SK-N-SH (cell line): ENCODE measurements at regions not wholly inside any gene's neighbourhood (a gene's known extent, or its start where the extent isn't known, plus 50 kb on each side); places are given as distances from the start of the nearest gene placed in this dataset.

Experiments used
- CTCF ChIA-PET: fragments of 300-600, 350-600 bp; formaldehyde crosslinking; extraction: SDS; loops from one replicate; lab custom pipeline; 2021; lab: Yijun Ruan, JAX
- POLR2A ChIA-PET: fragments of 350-600 bp; sonication (Branson Sonifier 250); formaldehyde crosslinking; extraction: SDS; loops from one replicate; lab custom pipeline; 2020; ENCODE audit warnings: antibody characterized with exemption, inconsistent platforms; lab: Yijun Ruan, JAX
- DNase-seq: peaks from one replicate; pipeline ENCODE4 v3.0.0; 2012
- H2AFZ ChIP-seq: fragments of 200-600 bp; sonication (generic); 2 replicates; pipeline ENCODE4 v1.8.1; 2016; ENCODE audit warnings: antibody characterized with exemption, mild to moderate bottlenecking, low read depth
- H3F3A ChIP-seq: fragments of 200-600 bp; sonication (generic); replicated peaks from 2 replicates; pipeline ENCODE3; 2016; ENCODE audit warnings: antibody characterized with exemption, mild to moderate bottlenecking; ENCODE audit not compliant: insufficient read depth
- H3K27ac ChIP-seq, 2 experiments: fragments of 200-500 bp in 1 of 2; fragments of 200-600 bp in 1 of 2; sonication (Bioruptor generic) in 1 of 2; sonication (generic), shearing (Covaris generic) in 1 of 2; 2 replicates each; pipeline versions ENCODE4 v1.5.1 to v1.6.1; 2014 to 2016; ENCODE audit warnings: low read depth in 2 of 2, inconsistent platforms in 1 of 2, low read length in 1 of 2, mild to moderate bottlenecking in 1 of 2, mixed read lengths in 1 of 2
- H3K27me3 ChIP-seq: fragments of 200-600 bp; sonication (generic), shearing (Covaris generic); 2 replicates; pipeline ENCODE4 v1.6.1; 2016; ENCODE audit warnings: mixed run types; ENCODE audit not compliant: insufficient read depth
- H3K36me3 ChIP-seq, 2 experiments: fragments of 200-500 bp in 1 of 2; fragments of 200-600 bp in 1 of 2; sonication (Bioruptor generic) in 1 of 2; sonication (generic) in 1 of 2; replicated peaks in 1 of 2; 2 replicates each; pipeline versions ENCODE3 to v1.5.1; 2014 to 2016; ENCODE audit warnings: low read length in 1 of 2, mild to moderate bottlenecking in 1 of 2; ENCODE audit not compliant: insufficient read depth in 2 of 2, control insufficient read depth in 1 of 2
- H3K4me1 ChIP-seq, 2 experiments: fragments of 200-500 bp in 1 of 2; fragments of 200-600 bp in 1 of 2; sonication (Bioruptor generic) in 1 of 2; sonication (generic), shearing (Covaris generic) in 1 of 2; 2 replicates each; pipeline versions ENCODE4 v1.5.1 to v1.6.1; 2014 to 2016; ENCODE audit warnings: low read depth in 1 of 2, low read length in 1 of 2, mixed run types in 1 of 2; ENCODE audit not compliant: insufficient read depth in 2 of 2, control insufficient read depth in 1 of 2
- H3K4me2 ChIP-seq: fragments of 200-600 bp; sonication (generic), shearing (Covaris generic); 2 replicates; pipeline ENCODE4 v1.6.1; 2017; ENCODE audit warnings: mixed run types
- H3K4me3 ChIP-seq, 2 experiments: fragments of 200-500 bp in 1 of 2; fragments of 200-600 bp in 1 of 2; sonication (Bioruptor generic) in 1 of 2; sonication (generic), shearing (Covaris generic) in 1 of 2; 2 replicates each; pipeline versions ENCODE4 v1.5.1 to v1.8.1; 2014 to 2016; ENCODE audit warnings: low read depth in 2 of 2, inconsistent platforms in 1 of 2, low read length in 1 of 2, mild to moderate bottlenecking in 1 of 2, mixed read lengths in 1 of 2, moderate library complexity in 1 of 2
- H3K79me2 ChIP-seq: fragments of 200-600 bp; sonication (generic); 2 replicates; pipeline ENCODE4 v1.8.1; 2017; ENCODE audit warnings: mild to moderate bottlenecking; ENCODE audit not compliant: insufficient read depth
- H3K9ac ChIP-seq: fragments of 200-600 bp; sonication (generic); 2 replicates; pipeline ENCODE4 v1.6.1; 2017; ENCODE audit warnings: mixed run types
- H3K9me2 ChIP-seq: fragments of 200-600 bp; sonication (generic); 2 replicates; pipeline ENCODE4 v1.6.1; 2017; ENCODE audit warnings: mixed run types
- H3K9me3 ChIP-seq: fragments of 200-600 bp; sonication (generic); 2 replicates; pipeline ENCODE4 v1.6.1; 2017; ENCODE audit warnings: mixed run types, mild to moderate bottlenecking, moderate library complexity
- H4K20me1 ChIP-seq: fragments of 200-600 bp; sonication (generic); 2 replicates; pipeline ENCODE4 v1.6.1; 2017; ENCODE audit warnings: mild to moderate bottlenecking, mixed run types; ENCODE audit not compliant: insufficient read depth
- CHD2 ChIP-seq: fragments of 150-350 bp; IDR thresholded peaks from 2 replicates; pipeline ENCODE4 v1.6.1; 2018; ENCODE audit warnings: low read length; ENCODE audit not compliant: partially characterized antibody
- CTCF ChIP-seq: fragments of 200-600 bp; sonication (generic); IDR thresholded peaks from 2 replicates; pipeline ENCODE4 v1.6.1; 2017; ENCODE audit warnings: antibody characterized with exemption, mild to moderate bottlenecking, moderate library complexity
- ELF1 ChIP-seq: IDR thresholded peaks from 2 replicates; pipeline ENCODE4 v1.4.0; 2012
- EZH2phosphoT487 ChIP-seq: fragments of 200-600 bp; sonication (generic); IDR thresholded peaks from 2 replicates; pipeline ENCODE4 v1.6.1; 2017; ENCODE audit warnings: low read depth, mixed run types, mild to moderate bottlenecking, antibody characterized with exemption, moderate library complexity, borderline replicate concordance
- GABPA ChIP-seq: IDR thresholded peaks from 2 replicates; pipeline ENCODE4 v1.4.0; 2012; ENCODE audit warnings: low read depth, mild to moderate bottlenecking
- GATA2 ChIP-seq: sonication (generic); formaldehyde crosslinking; IDR thresholded peaks from 2 replicates; pipeline ENCODE4 v1.5.0; 2020; ENCODE audit warnings: mild to moderate bottlenecking, missing genetic modification reagents
- JUND ChIP-seq: IDR thresholded peaks from 2 replicates; pipeline ENCODE4 v1.4.0; 2012
- MAX ChIP-seq: IDR thresholded peaks from 2 replicates; pipeline ENCODE4 v1.4.0; 2012; ENCODE audit warnings: low read depth
- MEF2A ChIP-seq: IDR thresholded peaks from 2 replicates; pipeline ENCODE4 v1.4.0; 2012; ENCODE audit warnings: low read depth, borderline replicate concordance
- MXI1 ChIP-seq: IDR thresholded peaks from 2 replicates; pipeline ENCODE4 v1.6.1; 2012; ENCODE audit warnings: mild to moderate bottlenecking, low read depth, low read length, improper control_type of control experiment
- NFIC ChIP-seq: IDR thresholded peaks from 2 replicates; pipeline ENCODE4 v1.4.0; 2012; ENCODE audit warnings: borderline replicate concordance
- NRF1 ChIP-seq: IDR thresholded peaks from 2 replicates; pipeline ENCODE4 v1.6.1; 2012; ENCODE audit warnings: low read depth, mild to moderate bottlenecking, low read length
- RAD21 ChIP-seq: IDR thresholded peaks from 2 replicates; pipeline ENCODE4 v1.6.1; 2012; ENCODE audit warnings: mild to moderate bottlenecking, low read length
- RCOR1 ChIP-seq: fragments of 150-350 bp; IDR thresholded peaks from 2 replicates; pipeline ENCODE4 v1.6.1; 2017; ENCODE audit warnings: antibody characterized with exemption, low read length
- REST ChIP-seq: IDR thresholded peaks from 2 replicates; pipeline ENCODE4 v1.6.1; 2012; ENCODE audit warnings: mild to moderate bottlenecking, low read depth, low read length, moderate library complexity
- RXRA ChIP-seq: IDR thresholded peaks from 2 replicates; pipeline ENCODE4 v1.4.0; 2012; ENCODE audit warnings: low read depth, mild to moderate bottlenecking, borderline replicate concordance
- TCF12 ChIP-seq: IDR thresholded peaks from 2 replicates; pipeline ENCODE4 v1.4.0; 2012
- TEAD4 ChIP-seq: IDR thresholded peaks from 2 replicates; pipeline ENCODE4 v1.4.0; 2012; ENCODE audit warnings: mild to moderate bottlenecking, borderline replicate concordance; ENCODE audit not compliant: insufficient read depth
- USF1 ChIP-seq: IDR thresholded peaks from 2 replicates; pipeline ENCODE4 v1.4.0; 2012; ENCODE audit warnings: low read depth, borderline replicate concordance
- WGBS: methylation state at CpG from one replicate; pipeline ENCODE4 v1.1.6; 2017; ENCODE audit warnings: low lambda C conversion rate; 5-methylcytosine and 5-hydroxymethylcytosine counted together
- TF ChIP-seq, protein P1 (sequence below): fragments of 150-350 bp; IDR thresholded peaks from 2 replicates; pipeline ENCODE4 v1.6.1; 2016; ENCODE audit warnings: mild to moderate bottlenecking, low read depth, low read length

DNA sequence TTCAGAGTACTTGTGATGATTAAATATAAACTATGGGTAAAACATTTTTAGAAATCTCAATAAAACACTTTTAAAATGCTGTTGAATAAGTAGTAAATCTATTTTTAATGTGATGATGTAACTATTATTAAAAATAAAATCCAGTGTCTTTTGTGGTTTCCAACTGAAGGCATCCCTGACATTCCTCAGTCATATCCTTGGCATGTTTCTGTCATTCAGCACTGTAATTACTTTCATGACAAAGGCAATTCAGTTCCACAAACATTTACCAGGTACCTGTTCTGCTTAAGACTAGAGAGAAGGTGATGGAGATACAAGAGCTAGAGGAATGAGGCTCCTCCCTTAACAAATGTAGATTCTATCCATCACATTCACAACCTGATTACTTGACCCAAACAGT is 518.7 kb upstream of the MAP3K7 start:
- DNase-seq: no peak
- Histone ChIP-seq H3K27ac (no peak overlapping the region), H3K9me2 (no peaks in the 10 kb centered on the region), H3K4me3 (no peak overlapping the region), H3K4me2 (no peak overlapping the region), H3K9ac (no peak overlapping the region), H3F3A (no peaks in the 10 kb centered on the region), H3K36me3 (no peaks in the 10 kb centered on the region), H3K4me1 (no peaks in the 10 kb centered on the region), H4K20me1 (no peaks in the 10 kb centered on the region), H3K27me3 (no peaks in the 10 kb centered on the region), H2AFZ (no peak overlapping the region), H3K79me2 (no peaks in the 10 kb centered on the region), H3K9me3 (no peaks in the 10 kb centered on the region)
- POLR2A ChIA-PET: no interaction called here
- CTCF ChIA-PET: interaction anchor here (0.6 to 1.8 kb wide), 2 partner anchors 24 to 567 kb away, joined by 3 to 4 read pairs; no protein-coding TSS in a partner anchor
- TF ChIP-seq RAD21 (no peak), JUND (no peak), MXI1 (no peak)

- no peak overlapping the region for H3K27ac ChIP-seq
- H3K27me3 ChIP-seq: no peaks in the 10 kb centered on the region
- no peaks in the 10 kb centered on the region for H3F3A ChIP-seq
- 0% methylated on average over 1 of the region's 1 CpG for WGBS
- POLR2A ChIA-PET: no interaction called here
- TF ChIP-seq MXI1: no peak
- TF ChIP-seq, protein P1, sequence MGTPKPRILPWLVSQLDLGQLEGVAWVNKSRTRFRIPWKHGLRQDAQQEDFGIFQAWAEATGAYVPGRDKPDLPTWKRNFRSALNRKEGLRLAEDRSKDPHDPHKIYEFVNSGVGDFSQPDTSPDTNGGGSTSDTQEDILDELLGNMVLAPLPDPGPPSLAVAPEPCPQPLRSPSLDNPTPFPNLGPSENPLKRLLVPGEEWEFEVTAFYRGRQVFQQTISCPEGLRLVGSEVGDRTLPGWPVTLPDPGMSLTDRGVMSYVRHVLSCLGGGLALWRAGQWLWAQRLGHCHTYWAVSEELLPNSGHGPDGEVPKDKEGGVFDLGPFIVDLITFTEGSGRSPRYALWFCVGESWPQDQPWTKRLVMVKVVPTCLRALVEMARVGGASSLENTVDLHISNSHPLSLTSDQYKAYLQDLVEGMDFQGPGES: no peak
- no peak for TF ChIP-seq MEF2A
- TF ChIP-seq MAX: no peak
- no peak for TF ChIP-seq EZH2phosphoT487
- no peak for TF ChIP-seq GATA2 (CRISPR knock-in tag)
- TF ChIP-seq CHD2: no peak
- TF ChIP-seq NRF1: no peak
- TF ChIP-seq USF1: no peak
- no peak for TF ChIP-seq TCF12
- no peak for TF ChIP-seq REST
- TF ChIP-seq GABPA: no peak
- no peak for TF ChIP-seq JUND
- no peak for TF ChIP-seq CTCF
- no peak for TF ChIP-seq ELF1
- no peak for TF ChIP-seq RXRA
- TF ChIP-seq NFIC: no peak
- TF ChIP-seq TEAD4: no peak
- no peak for TF ChIP-seq RCOR1
- TF ChIP-seq, all 33 proteins: peak for 0
- Histone ChIP-seq H3K9me2 (no peaks in the 10 kb centered on the region), H3K36me3 (no peaks in the 10 kb centered on the region), H4K20me1 (no peaks in the 10 kb centered on the region), H3K9me3 (no peaks in the 10 kb centered on the region), H3K79me2 (no peaks in the 10 kb centered on the region), H3K4me3 (no peak overlapping the region), H2AFZ (no peak overlapping the region), H3K4me1 (no peaks in the 10 kb centered on the region), H3K9ac (no peak overlapping the region), H3K4me2 (no peak overlapping the region)
- CTCF ChIA-PET: no interaction called here
- DNase-seq: no peak
Observed at GRCh38 chr6:91099479-91099878, 512.6 kb upstream of the MAP3K7 start.
